LHCN-M2 (cell line): ENCODE measurements at regions not wholly inside any gene's neighbourhood (a gene's known extent, or its start where the extent isn't known, plus 50 kb on each side); places are given as distances from the start of the nearest gene placed in this dataset.

ENCODE experiments used
- DNase-seq: peaks from one replicate; pipeline ENCODE4 v3.0.0-alpha.2; 2012; ENCODE audit warnings: low read depth

- no peak for DNase-seq
Observed at GRCh38 chr1:58890609-58891008, 106.8 kb upstream of the JUN start.

GRCh38 chr1:58891347-58891746 is 107.5 kb upstream of the JUN start:
- DNase-seq = no peak

GRCh38 chr1:58893257-58893869 is 109.5 kb upstream of the JUN start:
- no peak for DNase-seq

- DNase-seq = no peak
Observed at GRCh38 chr1:58895082-58895481, 111.2 kb upstream of the JUN start.

- DNase-seq = peak; percentile 77
Observed at GRCh38 chr1:58895559-58896145, 111.8 kb upstream of the JUN start.

GRCh38 chr1:58896246-58897183 is 112.7 kb upstream of the JUN start:
- DNase-seq = peak; percentile 89

GRCh38 chr1:58898739-58899586 is 115.1 kb upstream of the JUN start:
- no peak for DNase-seq

- no peak for DNase-seq
Observed at GRCh38 chr1:58899587-58900271, 115.9 kb upstream of the JUN start.

GRCh38 chr1:58900396-58900795 is 116.5 kb upstream of the JUN start:
- no peak for DNase-seq

- peak; percentile 84 for DNase-seq
Observed at GRCh38 chr1:58901008-58901407, 117.2 kb upstream of the JUN start.

- no peak for DNase-seq
Observed at GRCh38 chr1:58902830-58903513, 119.1 kb upstream of the JUN start.

- peak; percentile 94 for DNase-seq
Observed at GRCh38 chr1:58903514-58904298, 119.9 kb upstream of the JUN start.

GRCh38 chr1:58904299-58905125 is 120.7 kb upstream of the JUN start:
- no peak for DNase-seq

- no peak for DNase-seq
Observed at GRCh38 chr1:58905126-58905490, 121.3 kb upstream of the JUN start.

- no peak for DNase-seq
Observed at GRCh38 chr1:58905628-58906221, 121.9 kb upstream of the JUN start.

GRCh38 chr1:58907398-58907797 is 123.6 kb upstream of the JUN start:
- no peak for DNase-seq

GRCh38 chr1:58908561-58909560 is 125.0 kb upstream of the JUN start:
- DNase-seq = peak; percentile 81
